GM19463 (cell line): ENCODE measurements at regions not wholly inside any gene's neighbourhood (a gene's known extent, or its start where the extent isn't known, plus 50 kb on each side); places are given as distances from the start of the nearest gene placed in this dataset.
A peak's percentile ranks its signal among the peaks of the same experiment; 100 is the strongest.
"Not testable (repeated sequence)": the region's sequence is repeated elsewhere in the genome, so short reads cannot be mapped to it uniquely, and the experiment has no call there.

Experiments used
- ATAC-seq: cut with Tn5 transposase; IDR thresholded peaks from one replicate; pipeline ENCODE4 v1.9.1; 2021; ENCODE audit warnings: mild to moderate bottlenecking, moderate library complexity; ENCODE audit not compliant: unreplicated experiment

- peak; percentile 60 for ATAC-seq
Observed at GRCh38 chr5:112533362-112533761, 114.3 kb upstream of the EPB41L4A start.

GRCh38 chr5:112534067-112534583 is 115.0 kb upstream of the EPB41L4A start:
- no peak for ATAC-seq

DNA sequence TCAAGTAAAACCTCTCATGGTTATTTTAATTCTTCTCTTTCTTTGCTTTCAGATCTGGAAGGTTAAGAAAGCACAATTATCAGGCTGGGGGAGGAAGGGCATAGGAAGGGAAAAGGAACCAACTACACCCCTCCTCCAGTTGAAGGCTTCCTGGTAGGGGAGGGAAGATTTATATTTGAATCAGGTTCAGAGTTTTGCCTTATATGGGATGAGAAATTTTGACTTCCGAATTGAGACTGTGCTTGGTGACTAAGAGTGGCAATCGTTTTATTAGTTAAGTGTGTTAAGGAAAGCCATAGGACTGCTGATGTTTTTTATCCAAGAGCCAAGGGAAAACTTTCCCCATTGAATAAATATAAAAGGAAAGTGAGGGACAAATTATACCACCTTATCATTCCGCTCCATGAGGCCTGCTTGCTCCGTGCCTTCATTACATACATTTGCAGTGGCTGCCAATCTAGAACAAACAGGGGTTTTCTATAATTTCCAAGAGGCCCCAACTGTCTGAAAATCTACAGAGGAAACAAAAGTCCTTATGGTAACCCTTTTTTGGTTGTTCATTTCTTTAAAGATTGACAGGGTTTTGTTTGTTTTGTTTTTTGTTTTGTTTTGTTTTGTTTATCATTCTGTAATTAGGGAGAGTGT is 115.7 kb upstream of the EPB41L4A start:
- ATAC-seq: no peak

- no peak for ATAC-seq
Observed at GRCh38 chr5:112535356-112535755, 116.3 kb upstream of the EPB41L4A start.

- not testable (repeated sequence) for ATAC-seq
Observed at GRCh38 chr5:112544558-112544957, 125.5 kb upstream of the EPB41L4A start.

GRCh38 chr5:112546946-112547592 is 128.0 kb upstream of the EPB41L4A start:
- ATAC-seq: no peak

DNA sequence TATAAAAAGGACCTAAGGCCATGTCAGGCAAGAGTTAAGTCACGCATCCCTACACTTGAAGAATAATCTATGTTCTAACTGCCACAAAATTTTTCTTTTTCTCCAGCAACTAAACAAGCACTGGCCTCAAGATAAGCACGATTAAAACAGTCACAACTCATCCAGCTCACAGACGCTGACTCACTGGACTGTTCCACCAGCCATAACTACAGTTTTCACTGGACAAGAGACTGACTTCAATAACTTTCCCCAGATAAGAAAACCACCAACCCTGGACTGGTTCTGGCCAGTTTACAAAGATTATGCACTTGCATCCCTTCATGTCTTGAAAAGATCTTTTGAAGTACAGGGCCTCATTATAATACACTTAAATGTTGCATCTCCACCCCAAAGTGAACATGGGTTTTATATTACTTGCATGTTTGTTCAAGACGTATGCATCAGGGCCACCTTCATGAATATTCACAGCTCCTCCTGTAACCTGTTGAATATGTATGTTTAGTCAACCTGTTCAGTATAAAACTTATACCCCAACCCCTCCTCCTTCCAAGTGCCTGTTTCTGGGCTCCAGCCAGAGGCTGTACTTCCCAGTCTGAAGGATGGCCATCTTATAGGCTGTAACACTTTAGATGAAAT is 129.3 kb upstream of the EPB41L4A start:
- ATAC-seq: no peak

- peak; percentile 61 for ATAC-seq
Observed at GRCh38 chr5:112549127-112549526, 130.1 kb upstream of the EPB41L4A start.

GRCh38 chr5:112549605-112550166 is 130.6 kb upstream of the EPB41L4A start:
- ATAC-seq: peak; percentile 36

- ATAC-seq: no peak
Observed at GRCh38 chr5:112551419-112552032, 132.4 kb upstream of the EPB41L4A start.

DNA sequence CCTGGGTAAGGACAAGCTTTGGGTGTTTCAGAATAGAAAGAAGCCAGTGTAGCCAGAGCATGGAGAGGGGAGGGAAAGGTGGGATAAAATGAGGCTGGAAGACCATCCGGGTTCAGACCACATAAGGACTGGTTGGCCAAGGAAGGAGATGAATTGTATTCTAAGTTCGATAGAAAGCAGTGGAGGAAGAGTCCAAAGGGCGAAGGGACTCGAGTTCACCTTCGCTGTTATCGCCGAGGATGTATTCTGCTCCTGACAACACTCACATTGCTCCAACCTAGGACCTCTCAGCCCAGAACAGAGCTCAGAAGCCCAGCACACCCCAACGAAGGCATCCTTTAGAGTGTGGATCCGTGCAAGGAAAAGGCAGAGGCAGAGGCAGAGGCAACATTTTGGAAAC is 133.1 kb upstream of the EPB41L4A start:
- no peak for ATAC-seq

GRCh38 chr5:112552791-112553190 is 133.7 kb upstream of the EPB41L4A start:
- no peak for ATAC-seq

GRCh38 chr5:112554101-112554977 is 135.3 kb upstream of the EPB41L4A start:
- no peak for ATAC-seq

DNA sequence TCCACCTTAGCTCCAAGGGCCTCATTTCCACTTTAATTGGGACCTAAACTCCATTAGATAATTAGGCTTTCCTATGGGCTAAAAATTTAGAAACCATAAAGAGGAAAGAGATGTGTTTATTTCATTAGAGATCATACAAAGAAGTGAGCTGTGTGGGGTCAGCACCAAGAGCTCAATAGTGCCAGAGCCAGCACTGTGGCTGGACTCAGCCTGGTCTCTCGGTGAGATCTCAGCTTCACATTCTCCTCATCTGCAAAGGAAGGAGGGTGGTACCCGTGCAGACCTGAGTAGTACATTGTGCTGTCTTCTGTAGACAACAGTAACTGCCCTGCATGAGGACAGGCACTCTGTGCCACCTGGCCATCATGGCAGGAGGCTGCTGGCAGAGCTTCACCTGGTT is 136.1 kb upstream of the EPB41L4A start:
- ATAC-seq: no peak

GRCh38 chr5:112555691-112556090 is 136.6 kb upstream of the EPB41L4A start:
- ATAC-seq: no peak

DNA sequence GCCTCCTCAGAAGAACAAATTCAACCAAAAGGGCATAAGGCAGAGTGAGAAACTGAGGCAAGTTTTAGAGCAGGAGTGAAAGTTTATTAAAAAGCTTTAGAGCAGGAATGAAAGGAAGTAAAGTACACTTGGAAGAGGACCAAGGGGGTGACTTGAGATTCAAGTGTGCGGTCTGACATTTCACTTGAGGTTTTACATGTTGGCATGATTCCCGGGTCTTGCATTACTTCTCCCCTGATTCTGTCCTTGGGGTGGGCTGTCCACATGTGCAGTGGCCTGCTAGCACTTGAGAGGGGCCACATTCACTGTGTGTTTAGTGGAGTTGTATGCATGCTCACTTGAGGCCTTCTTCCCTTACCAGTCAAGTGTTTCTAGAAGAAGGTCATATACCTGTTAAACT is 140.4 kb upstream of the EPB41L4A start:
- not testable (repeated sequence) for ATAC-seq

DNA sequence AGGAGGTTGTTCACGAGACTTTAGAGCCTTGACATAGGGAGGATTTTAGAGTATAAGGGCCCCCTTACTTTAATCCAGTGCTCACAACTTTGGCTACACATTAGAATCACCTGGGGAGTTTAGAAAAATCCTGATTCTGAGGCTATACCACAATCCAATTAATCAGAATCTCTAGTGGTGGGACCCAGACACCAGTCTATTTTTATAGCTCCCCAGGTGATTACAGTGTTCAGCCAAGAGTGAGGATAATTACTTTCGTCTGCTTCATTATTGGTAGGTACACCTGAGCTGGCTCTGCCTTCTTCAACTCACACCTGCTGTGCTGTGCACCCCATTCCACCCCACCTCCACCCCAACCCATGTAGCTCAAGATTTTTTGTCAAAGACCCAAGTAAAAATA is 141.3 kb upstream of the EPB41L4A start:
- ATAC-seq: no peak

GRCh38 chr5:112563169-112563826 is 144.2 kb upstream of the EPB41L4A start:
- ATAC-seq: no peak

DNA sequence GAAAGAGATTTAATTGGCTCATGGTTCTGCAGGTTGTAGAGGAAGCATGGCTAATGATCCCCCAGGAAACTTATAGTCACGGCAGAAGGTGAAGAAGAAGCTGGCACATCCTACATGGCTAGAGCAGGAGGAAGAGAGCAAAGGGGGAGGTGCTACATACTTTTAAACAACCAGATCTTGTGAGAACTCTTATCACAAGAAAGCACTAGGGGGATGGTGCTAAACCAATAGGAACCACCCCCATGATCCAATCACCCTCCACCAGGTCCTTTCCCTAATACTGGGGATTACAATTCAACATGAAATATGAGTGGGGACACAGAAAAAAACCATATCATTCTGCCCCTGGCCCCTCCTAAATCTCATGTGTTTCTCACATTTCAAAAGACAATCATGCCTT is 147.2 kb upstream of the EPB41L4A start:
- no peak for ATAC-seq

DNA sequence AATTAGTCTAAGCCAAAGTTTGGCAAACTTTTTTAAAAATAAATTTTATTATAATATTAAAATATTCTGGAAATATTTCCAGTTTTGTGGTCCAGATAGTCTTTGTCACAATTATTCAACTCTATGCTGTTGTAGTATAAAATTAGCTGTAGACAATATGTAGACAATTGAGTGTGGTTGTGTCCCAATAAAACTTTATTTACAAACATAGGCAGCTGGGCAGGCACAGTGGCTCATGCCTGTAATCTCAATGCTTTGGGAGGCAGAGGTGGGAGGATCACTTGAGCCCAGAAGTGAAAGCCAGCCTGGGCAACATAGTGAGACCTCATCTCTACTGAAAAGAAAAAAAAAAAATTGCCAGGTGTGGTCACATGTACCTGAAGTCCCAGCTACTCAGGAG is 150.5 kb upstream of the EPB41L4A start:
- ATAC-seq: no peak
